HG03520 (cell line): ENCODE measurements at regions not wholly inside any gene's neighbourhood (a gene's known extent, or its start where the extent isn't known, plus 50 kb on each side); places are given as distances from the start of the nearest gene placed in this dataset.
"Not testable (repeated sequence)": the region's sequence is repeated elsewhere in the genome, so short reads cannot be mapped to it uniquely, and the experiment has no call there.

Source experiments
- ATAC-seq: cut with Tn5 transposase; IDR thresholded peaks from one replicate; pipeline ENCODE4 v1.9.1; 2021; ENCODE audit warnings: mild to moderate bottlenecking, moderate library complexity; ENCODE audit not compliant: unreplicated experiment

- no peak for ATAC-seq
These were observed 50.2 kb upstream of the TP53I11 start for GRCh38 chr11:45000918-45001317.

- no peak for ATAC-seq
These were observed 50.9 kb upstream of the TP53I11 start for GRCh38 chr11:45001466-45002165.

- no peak for ATAC-seq
These were observed 54.4 kb upstream of the TP53I11 start for GRCh38 chr11:45005106-45005505.

GRCh38 chr11:45007011-45007410 lies 56.3 kb upstream of the TP53I11 start:
- no peak for ATAC-seq

GRCh38 chr11:45015983-45016382 lies 65.3 kb upstream of the TP53I11 start:
- ATAC-seq, result not testable (repeated sequence)

GRCh38 chr11:45016446-45016845 lies 65.8 kb upstream of the TP53I11 start:
- not testable (repeated sequence) for ATAC-seq

- ATAC-seq, result no peak
These were observed 66.6 kb upstream of the TP53I11 start for GRCh38 chr11:45017329-45017728.

GRCh38 chr11:45021001-45021400 lies 70.3 kb upstream of the TP53I11 start:
- ATAC-seq, result no peak

- no peak for ATAC-seq
These were observed 71.0 kb upstream of the TP53I11 start for GRCh38 chr11:45021692-45022141.

GRCh38 chr11:45022294-45023064 lies 71.8 kb upstream of the TP53I11 start:
- ATAC-seq, result no peak

GRCh38 chr11:45023065-45023365 lies 72.3 kb upstream of the TP53I11 start:
- ATAC-seq, result no peak

GRCh38 chr11:45024316-45024715 lies 73.6 kb upstream of the TP53I11 start:
- no peak for ATAC-seq

GRCh38 chr11:45024846-45025588 lies 74.3 kb upstream of the TP53I11 start:
- ATAC-seq, result no peak

GRCh38 chr11:45025716-45026492 lies 75.2 kb upstream of the TP53I11 start:
- no peak for ATAC-seq

- no peak for ATAC-seq
These were observed 76.2 kb upstream of the TP53I11 start for GRCh38 chr11:45026835-45027234.

GRCh38 chr11:45027312-45027711 lies 76.6 kb upstream of the TP53I11 start:
- ATAC-seq, result no peak

- ATAC-seq, result no peak
These were observed 78.4 kb upstream of the TP53I11 start for GRCh38 chr11:45028911-45029682.

GRCh38 chr11:45030778-45031177 lies 80.1 kb upstream of the TP53I11 start:
- no peak for ATAC-seq

GRCh38 chr11:45031912-45032519 lies 81.3 kb upstream of the TP53I11 start:
- peak; percentile 88 for ATAC-seq

GRCh38 chr11:45035413-45035812 lies 84.7 kb upstream of the TP53I11 start:
- ATAC-seq, result no peak
